ENCODE measurements at regions not wholly inside any gene's neighbourhood (a gene's known extent, or its start where the extent isn't known, plus 50 kb on each side); places are given as distances from the start of the nearest gene placed in this dataset.

- Mint-ChIP-seq H3K9me3 (peaks cover 0 to 2% (median 0%) of the 10 kb centered on the region in 8 donors), H3K27me3 (no peaks in the 10 kb centered on the region), H3K27ac (no peak overlapping the region), H3K4me3 (no peak overlapping the region), H3K4me1 (peaks cover 0 to 3% (median 0%) of the 10 kb centered on the region in 4 donors), H3K36me3 (no peaks in the 10 kb centered on the region)
- CTCF ChIA-PET (ENCODE audit: partially characterized antibody): no interaction called here
- no peak for DNase-seq
- no peak overlapping the region for H3K4me3 ChIP-seq (ENCODE audit: low read length in 2 of 2)
- no peaks in the 10 kb centered on the region for H3K27me3 ChIP-seq (ENCODE audit: insufficient read depth, low read length)
- intact Hi-C loops (cut with micrococcal nuclease): no loop called here
- POLR2A ChIA-PET (ENCODE audit: partially characterized antibody): no interaction called here
- H3K4me1 ChIP-seq (ENCODE audit: insufficient read depth, low read length): no peaks in the 10 kb centered on the region
- no peaks in the 10 kb centered on the region for H3K9me3 ChIP-seq (ENCODE audit: control insufficient read depth in 1 of 2, low read length in 2 of 2)
- no peaks in the 10 kb centered on the region for H3K36me3 ChIP-seq (ENCODE audit: insufficient read depth, low read length)
- no peak overlapping the region for H3K27ac ChIP-seq (ENCODE audit: low read depth, low read length)
These were observed 399.7 kb upstream of the NR2F2 start for GRCh38 chr15:95930659-95931375.

DNA sequence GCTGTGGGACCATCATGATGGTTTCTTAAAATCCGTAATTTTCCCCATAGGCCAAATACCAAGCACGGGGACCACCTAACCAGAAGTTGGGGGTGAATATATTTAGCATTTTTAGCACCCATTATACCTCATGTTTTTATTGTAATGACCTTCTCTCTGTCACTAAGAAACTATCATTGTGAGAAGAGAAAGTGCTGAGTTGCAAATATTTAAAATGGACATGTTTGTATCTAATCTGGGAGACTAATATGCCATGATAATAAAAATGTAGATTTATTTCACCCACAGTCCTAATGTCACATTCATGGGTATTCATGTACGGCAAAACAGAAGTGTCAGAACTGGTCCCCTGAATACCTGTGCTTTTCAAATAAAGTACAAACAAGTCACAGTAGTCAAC is 398.9 kb upstream of the NR2F2 start:
- H3K36me3 Mint-ChIP-seq: no peaks in the 10 kb centered on the region
- intact Hi-C loops (cut with micrococcal nuclease): no loop called here
- no peak overlapping the region for H3K27ac ChIP-seq (ENCODE audit: low read depth, low read length)
- H3K4me3 ChIP-seq (ENCODE audit: low read length in 2 of 2): no peak overlapping the region
- no peak overlapping the region for H3K27ac Mint-ChIP-seq
- CTCF ChIA-PET (ENCODE audit: partially characterized antibody): no interaction called here
- no peaks in the 10 kb centered on the region for H3K4me1 ChIP-seq (ENCODE audit: insufficient read depth, low read length)
- POLR2A ChIA-PET (ENCODE audit: partially characterized antibody): no interaction called here
- H3K4me3 Mint-ChIP-seq: no peak overlapping the region
- peaks cover 0 to 2% (median 0%) of the 10 kb centered on the region in 8 donors for H3K9me3 Mint-ChIP-seq
- no peaks in the 10 kb centered on the region for H3K9me3 ChIP-seq (ENCODE audit: control insufficient read depth in 1 of 2, low read length in 2 of 2)
- no peak for DNase-seq
- no peaks in the 10 kb centered on the region for H3K27me3 ChIP-seq (ENCODE audit: insufficient read depth, low read length)
- H3K36me3 ChIP-seq (ENCODE audit: insufficient read depth, low read length): no peaks in the 10 kb centered on the region
- peaks cover 0 to 3% (median 0%) of the 10 kb centered on the region in 4 donors for H3K4me1 Mint-ChIP-seq
- H3K27me3 Mint-ChIP-seq: no peaks in the 10 kb centered on the region

DNA sequence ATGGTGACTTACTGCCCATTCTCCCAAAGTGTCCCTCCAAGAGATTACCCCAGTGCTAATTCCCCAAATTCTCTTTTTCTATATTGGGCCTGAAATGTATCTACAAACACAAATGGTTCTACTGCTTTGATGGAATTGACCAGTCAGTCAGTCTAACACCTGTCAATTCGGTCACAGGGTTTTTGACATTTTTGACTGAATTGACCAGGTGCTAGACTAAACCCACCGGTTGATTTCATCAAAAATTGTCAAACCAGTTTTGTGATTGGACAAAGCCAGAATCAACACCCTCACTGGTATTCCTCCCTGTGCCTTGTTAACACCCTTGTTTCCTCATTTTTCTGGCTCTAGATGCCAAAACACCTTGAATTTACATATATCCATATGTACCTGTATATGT is 398.4 kb upstream of the NR2F2 start:
- ChIA-PET POLR2A (ENCODE audit: partially characterized antibody) (no interaction called here), CTCF (ENCODE audit: partially characterized antibody) (no interaction called here)
- Histone ChIP-seq H3K36me3 (ENCODE audit: insufficient read depth, low read length) (no peaks in the 10 kb centered on the region), H3K27ac (ENCODE audit: low read depth, low read length) (no peak overlapping the region), H3K4me3 (ENCODE audit: low read length in 2 of 2) (no peak overlapping the region), H3K27me3 (ENCODE audit: insufficient read depth, low read length) (no peaks in the 10 kb centered on the region), H3K9me3 (ENCODE audit: control insufficient read depth in 1 of 2, low read length in 2 of 2) (no peaks in the 10 kb centered on the region), H3K4me1 (ENCODE audit: insufficient read depth, low read length) (no peaks in the 10 kb centered on the region)
- H3K27ac Mint-ChIP-seq: no peak overlapping the region
- peaks cover 0 to 4% (median 0%) of the 10 kb centered on the region in 8 donors for H3K9me3 Mint-ChIP-seq
- peaks cover 0 to 3% (median 0%) of the 10 kb centered on the region in 4 donors for H3K4me1 Mint-ChIP-seq
- no peak overlapping the region for H3K4me3 Mint-ChIP-seq
- intact Hi-C loops (cut with micrococcal nuclease): no loop called here
- H3K27me3 Mint-ChIP-seq: no peaks in the 10 kb centered on the region
- no peaks in the 10 kb centered on the region for H3K36me3 Mint-ChIP-seq
- DNase-seq: no peak

DNA sequence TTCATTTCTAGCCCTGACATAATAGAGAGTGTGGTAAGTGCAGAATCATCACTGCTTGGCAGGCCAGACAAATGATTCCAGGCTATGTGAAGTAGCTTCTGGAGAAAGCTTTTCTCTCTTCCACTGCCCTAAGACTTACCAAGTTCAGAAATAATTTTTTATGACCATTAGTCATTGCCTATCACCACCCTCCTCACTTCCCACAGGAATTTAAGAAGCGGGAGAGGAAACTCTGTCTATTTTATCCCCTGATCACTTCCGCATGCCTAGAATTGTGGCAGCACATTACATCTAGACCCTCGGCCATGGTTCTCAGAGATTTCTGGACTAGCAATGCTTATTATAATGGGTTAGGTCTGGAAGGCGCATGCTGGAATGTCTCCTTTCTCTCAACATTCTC is 397.8 kb upstream of the NR2F2 start:
- POLR2A ChIA-PET (ENCODE audit: partially characterized antibody): no interaction called here
- Mint-ChIP-seq H3K36me3 (no peaks in the 10 kb centered on the region), H3K27ac (no peak overlapping the region), H3K4me1 (peaks cover 0 to 3% (median 0%) of the 10 kb centered on the region in 4 donors), H3K27me3 (no peaks in the 10 kb centered on the region), H3K9me3 (peaks cover 0 to 4% (median 0%) of the 10 kb centered on the region in 8 donors), H3K4me3 (no peak overlapping the region)
- Histone ChIP-seq H3K36me3 (ENCODE audit: insufficient read depth, low read length) (no peaks in the 10 kb centered on the region), H3K4me3 (ENCODE audit: low read length in 2 of 2) (no peak overlapping the region), H3K27ac (ENCODE audit: low read depth, low read length) (no peak overlapping the region), H3K9me3 (ENCODE audit: control insufficient read depth in 1 of 2, low read length in 2 of 2) (no peaks in the 10 kb centered on the region), H3K4me1 (ENCODE audit: insufficient read depth, low read length) (no peaks in the 10 kb centered on the region), H3K27me3 (ENCODE audit: insufficient read depth, low read length) (no peaks in the 10 kb centered on the region)
- CTCF ChIA-PET (ENCODE audit: partially characterized antibody): no interaction called here
- intact Hi-C loops (cut with micrococcal nuclease): no loop called here
- no peak for DNase-seq

- CTCF ChIA-PET (ENCODE audit: partially characterized antibody): no interaction called here
- Mint-ChIP-seq H3K27ac (no peak overlapping the region), H3K4me3 (no peak overlapping the region), H3K9me3 (peaks cover 0 to 5% (median 0%) of the 10 kb centered on the region in 8 donors), H3K4me1 (no peaks in the 10 kb centered on the region), H3K27me3 (no peaks in the 10 kb centered on the region), H3K36me3 (no peaks in the 10 kb centered on the region)
- H3K27ac ChIP-seq (ENCODE audit: low read depth, low read length): no peak overlapping the region
- H3K9me3 ChIP-seq (ENCODE audit: control insufficient read depth in 1 of 2, low read length in 2 of 2): no peaks in the 10 kb centered on the region
- no peaks in the 10 kb centered on the region for H3K27me3 ChIP-seq (ENCODE audit: insufficient read depth, low read length)
- no peak for DNase-seq
- intact Hi-C loops (cut with micrococcal nuclease): no loop called here
- no peaks in the 10 kb centered on the region for H3K4me1 ChIP-seq (ENCODE audit: insufficient read depth, low read length)
- POLR2A ChIA-PET (ENCODE audit: partially characterized antibody): no interaction called here
- no peaks in the 10 kb centered on the region for H3K36me3 ChIP-seq (ENCODE audit: insufficient read depth, low read length)
- H3K4me3 ChIP-seq (ENCODE audit: low read length in 2 of 2): no peak overlapping the region
These were observed 394.6 kb upstream of the NR2F2 start for GRCh38 chr15:95935852-95936251.

GRCh38 chr15:95937128-95937528 is 393.4 kb upstream of the NR2F2 start:
- no peak overlapping the region for H3K4me3 Mint-ChIP-seq
- POLR2A ChIA-PET (ENCODE audit: partially characterized antibody): interaction anchor here (0.9 kb wide), 1 partner anchor 19 kb away, joined by 3 read pairs; no protein-coding TSS in a partner anchor
- H3K4me1 ChIP-seq (ENCODE audit: insufficient read depth, low read length): no peaks in the 10 kb centered on the region
- H3K9me3 Mint-ChIP-seq: peaks cover 0 to 5% (median under 1%) of the 10 kb centered on the region in 8 donors
- H3K27me3 Mint-ChIP-seq: no peaks in the 10 kb centered on the region
- H3K27ac ChIP-seq (ENCODE audit: low read depth, low read length): no peak overlapping the region
- H3K9me3 ChIP-seq (ENCODE audit: control insufficient read depth in 1 of 2, low read length in 2 of 2): no peaks in the 10 kb centered on the region
- CTCF ChIA-PET (ENCODE audit: partially characterized antibody): no interaction called here
- DNase-seq: no peak
- H3K27ac Mint-ChIP-seq: no peak overlapping the region
- H3K4me3 ChIP-seq (ENCODE audit: low read length in 2 of 2): no peak overlapping the region
- no peaks in the 10 kb centered on the region for H3K36me3 ChIP-seq (ENCODE audit: insufficient read depth, low read length)
- H3K27me3 ChIP-seq (ENCODE audit: insufficient read depth, low read length): no peaks in the 10 kb centered on the region
- no peaks in the 10 kb centered on the region for H3K4me1 Mint-ChIP-seq
- H3K36me3 Mint-ChIP-seq: no peaks in the 10 kb centered on the region
- intact Hi-C loops (cut with micrococcal nuclease): no loop called here

DNA sequence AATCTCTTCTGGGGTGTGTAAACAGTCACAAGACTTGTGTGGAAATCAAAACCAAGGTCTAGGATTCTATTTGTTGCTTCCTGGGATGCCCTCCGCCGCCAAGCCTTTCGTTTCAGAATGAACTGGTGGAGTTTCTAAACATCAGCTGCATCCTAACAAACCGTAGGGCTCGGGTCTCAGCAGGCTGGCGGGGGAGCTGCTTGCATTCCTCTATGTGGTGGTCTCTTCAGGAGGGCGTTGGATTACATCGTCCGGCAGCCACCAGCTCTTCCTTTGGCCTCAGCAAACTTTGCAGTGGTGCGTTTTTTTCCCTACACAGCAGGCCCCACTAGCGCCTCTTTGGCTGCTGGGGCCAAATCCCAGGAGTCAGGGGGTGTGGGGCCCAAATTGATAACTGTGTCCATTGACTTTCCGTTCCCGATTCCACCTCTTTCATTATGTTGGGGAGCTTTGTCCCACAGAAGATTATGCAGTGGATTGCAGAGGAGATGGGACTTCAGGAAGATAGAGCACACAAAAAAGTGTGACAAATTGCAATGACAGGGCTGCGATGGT is 390.0 kb upstream of the NR2F2 start:
- H3K36me3 Mint-ChIP-seq: no peaks in the 10 kb centered on the region
- Histone ChIP-seq H3K27ac (ENCODE audit: low read depth, low read length) (no peak overlapping the region), H3K36me3 (ENCODE audit: insufficient read depth, low read length) (no peaks in the 10 kb centered on the region), H3K9me3 (ENCODE audit: control insufficient read depth in 1 of 2, low read length in 2 of 2) (no peaks in the 10 kb centered on the region), H3K4me3 (ENCODE audit: low read length in 2 of 2) (no peak overlapping the region), H3K27me3 (ENCODE audit: insufficient read depth, low read length) (no peaks in the 10 kb centered on the region), H3K4me1 (ENCODE audit: insufficient read depth, low read length) (no peaks in the 10 kb centered on the region)
- DNase-seq: no peak
- no peaks in the 10 kb centered on the region for H3K4me1 Mint-ChIP-seq
- H3K27ac Mint-ChIP-seq: no peak overlapping the region
- ChIA-PET POLR2A (ENCODE audit: partially characterized antibody) (no interaction called here), CTCF (ENCODE audit: partially characterized antibody) (no interaction called here)
- intact Hi-C loops (cut with micrococcal nuclease): no loop called here
- H3K4me3 Mint-ChIP-seq: no peak overlapping the region
- peaks cover 0 to 10% (median under 1%) of the 10 kb centered on the region in 8 donors for H3K9me3 Mint-ChIP-seq
- no peaks in the 10 kb centered on the region for H3K27me3 Mint-ChIP-seq

Data from CD4-positive, alpha-beta memory T cell (primary cell).